HCT116 (cell line): ENCODE measurements at regions not wholly inside any gene's neighbourhood (a gene's known extent, or its start where the extent isn't known, plus 50 kb on each side); places are given as distances from the start of the nearest gene placed in this dataset.

ENCODE experiments used
- EZH2 ChIP-seq: fragments of 200-600 bp; sonication (generic); IDR thresholded peaks from 2 replicates; pipeline ENCODE4 v1.6.1; 2017; ENCODE audit warnings: antibody characterized with exemption, mixed run types
- POLR2AphosphoS5 ChIP-seq: IDR thresholded peaks from 2 replicates; pipeline ENCODE4 v1.6.1; 2011; ENCODE audit warnings: mild to moderate bottlenecking, low read depth, low read length, moderate library complexity
- SRF ChIP-seq: IDR thresholded peaks from 2 replicates; pipeline ENCODE4 v1.6.1; 2012; ENCODE audit warnings: low read depth
- ZFX ChIP-seq: fragments of 450-650 bp; IDR thresholded peaks from 2 replicates; pipeline ENCODE4 v1.6.1; 2017
- TF ChIP-seq, protein P1 (sequence below), 3 experiments: fragments of 200-600 bp in 1 of 3; sonication (generic) in 1 of 3; IDR thresholded peaks in 2 of 3; conservative IDR thresholded peaks in 1 of 3; 2 replicates each; pipeline ENCODE4 v1.5.1; 2012 to 2017; ENCODE audit warnings: low read depth in 2 of 3, low read length in 2 of 3, antibody characterized with exemption in 1 of 3, borderline replicate concordance in 1 of 3, control low read depth in 1 of 3, mild to moderate bottlenecking in 1 of 3, mixed read lengths in 1 of 3, mixed run types in 1 of 3, moderate library complexity in 1 of 3; ENCODE audit not compliant: insufficient read depth in 1 of 3
- TF ChIP-seq, protein P2 (sequence below): IDR thresholded peaks from 2 replicates; pipeline ENCODE4 v1.6.1; 2012
- TF ChIP-seq, protein P3 (sequence below): IDR thresholded peaks from 2 replicates; pipeline ENCODE4 v1.6.1; 2012; ENCODE audit warnings: low read depth

DNA sequence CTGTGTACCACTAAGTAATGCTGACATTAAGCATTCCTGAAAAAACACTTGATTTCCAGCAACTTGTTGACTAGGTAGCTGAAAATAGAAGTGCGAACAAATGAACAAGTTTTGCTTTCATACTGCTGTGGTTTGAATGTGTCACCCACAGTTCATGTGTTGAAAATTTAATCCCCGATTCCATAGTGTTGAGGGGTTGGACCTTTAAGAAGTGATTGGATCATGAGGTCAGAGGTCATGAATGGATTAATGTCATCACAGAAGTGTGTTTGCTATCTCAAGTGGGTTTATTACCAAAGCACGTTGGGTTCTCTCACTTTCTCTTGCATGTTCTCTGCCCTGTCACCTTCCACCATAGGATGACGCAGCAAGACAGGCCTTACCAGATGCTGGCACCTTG lies 568.5 kb downstream of the UTRN start:
- TF ChIP-seq, protein P1, sequence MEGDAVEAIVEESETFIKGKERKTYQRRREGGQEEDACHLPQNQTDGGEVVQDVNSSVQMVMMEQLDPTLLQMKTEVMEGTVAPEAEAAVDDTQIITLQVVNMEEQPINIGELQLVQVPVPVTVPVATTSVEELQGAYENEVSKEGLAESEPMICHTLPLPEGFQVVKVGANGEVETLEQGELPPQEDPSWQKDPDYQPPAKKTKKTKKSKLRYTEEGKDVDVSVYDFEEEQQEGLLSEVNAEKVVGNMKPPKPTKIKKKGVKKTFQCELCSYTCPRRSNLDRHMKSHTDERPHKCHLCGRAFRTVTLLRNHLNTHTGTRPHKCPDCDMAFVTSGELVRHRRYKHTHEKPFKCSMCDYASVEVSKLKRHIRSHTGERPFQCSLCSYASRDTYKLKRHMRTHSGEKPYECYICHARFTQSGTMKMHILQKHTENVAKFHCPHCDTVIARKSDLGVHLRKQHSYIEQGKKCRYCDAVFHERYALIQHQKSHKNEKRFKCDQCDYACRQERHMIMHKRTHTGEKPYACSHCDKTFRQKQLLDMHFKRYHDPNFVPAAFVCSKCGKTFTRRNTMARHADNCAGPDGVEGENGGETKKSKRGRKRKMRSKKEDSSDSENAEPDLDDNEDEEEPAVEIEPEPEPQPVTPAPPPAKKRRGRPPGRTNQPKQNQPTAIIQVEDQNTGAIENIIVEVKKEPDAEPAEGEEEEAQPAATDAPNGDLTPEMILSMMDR (IDR thresholded peaks at IDR 0.05 in 2 of 3, conservative IDR thresholded peaks at IDR 0.05 in 1 of 3; ENCODE audit: borderline replicate concordance in 1 of 3, insufficient read depth in 1 of 3, low read depth in 2 of 3, low read length in 2 of 3): no peak
- TF ChIP-seq, protein P2, sequence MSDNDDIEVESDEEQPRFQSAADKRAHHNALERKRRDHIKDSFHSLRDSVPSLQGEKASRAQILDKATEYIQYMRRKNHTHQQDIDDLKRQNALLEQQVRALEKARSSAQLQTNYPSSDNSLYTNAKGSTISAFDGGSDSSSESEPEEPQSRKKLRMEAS: no peak
- no peak for TF ChIP-seq EZH2
- TF ChIP-seq POLR2AphosphoS5: no peak
- TF ChIP-seq, protein P3, sequence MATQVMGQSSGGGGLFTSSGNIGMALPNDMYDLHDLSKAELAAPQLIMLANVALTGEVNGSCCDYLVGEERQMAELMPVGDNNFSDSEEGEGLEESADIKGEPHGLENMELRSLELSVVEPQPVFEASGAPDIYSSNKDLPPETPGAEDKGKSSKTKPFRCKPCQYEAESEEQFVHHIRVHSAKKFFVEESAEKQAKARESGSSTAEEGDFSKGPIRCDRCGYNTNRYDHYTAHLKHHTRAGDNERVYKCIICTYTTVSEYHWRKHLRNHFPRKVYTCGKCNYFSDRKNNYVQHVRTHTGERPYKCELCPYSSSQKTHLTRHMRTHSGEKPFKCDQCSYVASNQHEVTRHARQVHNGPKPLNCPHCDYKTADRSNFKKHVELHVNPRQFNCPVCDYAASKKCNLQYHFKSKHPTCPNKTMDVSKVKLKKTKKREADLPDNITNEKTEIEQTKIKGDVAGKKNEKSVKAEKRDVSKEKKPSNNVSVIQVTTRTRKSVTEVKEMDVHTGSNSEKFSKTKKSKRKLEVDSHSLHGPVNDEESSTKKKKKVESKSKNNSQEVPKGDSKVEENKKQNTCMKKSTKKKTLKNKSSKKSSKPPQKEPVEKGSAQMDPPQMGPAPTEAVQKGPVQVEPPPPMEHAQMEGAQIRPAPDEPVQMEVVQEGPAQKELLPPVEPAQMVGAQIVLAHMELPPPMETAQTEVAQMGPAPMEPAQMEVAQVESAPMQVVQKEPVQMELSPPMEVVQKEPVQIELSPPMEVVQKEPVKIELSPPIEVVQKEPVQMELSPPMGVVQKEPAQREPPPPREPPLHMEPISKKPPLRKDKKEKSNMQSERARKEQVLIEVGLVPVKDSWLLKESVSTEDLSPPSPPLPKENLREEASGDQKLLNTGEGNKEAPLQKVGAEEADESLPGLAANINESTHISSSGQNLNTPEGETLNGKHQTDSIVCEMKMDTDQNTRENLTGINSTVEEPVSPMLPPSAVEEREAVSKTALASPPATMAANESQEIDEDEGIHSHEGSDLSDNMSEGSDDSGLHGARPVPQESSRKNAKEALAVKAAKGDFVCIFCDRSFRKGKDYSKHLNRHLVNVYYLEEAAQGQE: no peak
- TF ChIP-seq SRF: no peak
- TF ChIP-seq ZFX: no peak
